B cell (primary cell): ENCODE measurements at regions not wholly inside any gene's neighbourhood (a gene's known extent, or its start where the extent isn't known, plus 50 kb on each side); places are given as distances from the start of the nearest gene placed in this dataset.

Source experiments
- ATAC-seq: fragments of 200-7000 bp; cut with Tn5 transposase; one replicate; pipeline ENCODE4 v1.10.0; 2021; ENCODE audit warnings: low read depth, mild to moderate bottlenecking, moderate number of reproducible peaks, moderate library complexity
- CTCF ChIA-PET: fragments of 350-600 bp; sonication (Branson Sonifier 250); formaldehyde crosslinking; loops from one replicate; lab custom pipeline; 2021; ENCODE audit warnings: antibody characterized with exemption, inconsistent platforms; lab: Charles Lee
- POLR2A ChIA-PET: fragments of 350-600 bp; sonication (Branson Sonifier 250); formaldehyde crosslinking; loops from one replicate; lab custom pipeline; 2021; ENCODE audit warnings: antibody characterized with exemption; lab: Charles Lee
- DNase-seq: peaks from one replicate; pipeline ENCODE4 v3.0.0; 2013
- H2AFZ ChIP-seq: 2 replicates; pipeline ENCODE4 v1.6.1; 2012; ENCODE audit warnings: mild to moderate bottlenecking, low read depth, low read length; ENCODE audit not compliant: insufficient read depth, poor library complexity, severe bottlenecking
- H3K27ac ChIP-seq, 2 donors: 1 replicate in 1 of 2; 2 replicates in 1 of 2; pipeline ENCODE4 v1.5.1; 2012 to 2013; ENCODE audit warnings: low read length in 2 of 2, mild to moderate bottlenecking in 2 of 2, moderate library complexity in 1 of 2
- H3K27me3 ChIP-seq, 4 experiments: fragments of 200-600 bp in 1 of 4; sonication (generic) in 1 of 4; replicated peaks in 1 of 4; 1 replicate in 2 of 4; 2 replicates in 2 of 4; pipeline versions ENCODE4 v1.6.1 to v1.7.0; 2013 to 2016; ENCODE audit warnings: low read length in 3 of 4, mild to moderate bottlenecking in 2 of 4, mixed read lengths in 1 of 4, moderate library complexity in 1 of 4; ENCODE audit not compliant: insufficient read depth in 4 of 4, control insufficient read depth in 3 of 4; ENCODE audit errors: control extremely low read depth in 1 of 4
- H3K36me3 ChIP-seq, 2 experiments: replicated peaks in 1 of 2; 1 replicate in 1 of 2; 2 replicates in 1 of 2; pipeline versions ENCODE4 v1.6.1 to v1.7.1; 2013; ENCODE audit warnings: low read length in 1 of 2; ENCODE audit not compliant: insufficient read depth in 2 of 2, control insufficient read depth in 1 of 2; ENCODE audit errors: control extremely low read depth in 1 of 2, extremely low read depth in 1 of 2
- H3K4me1 ChIP-seq, 2 donors: fragments of 200-600 bp in 1 of 2; sonication (generic) in 1 of 2; 1 replicate in 1 of 2; 2 replicates in 1 of 2; pipeline versions ENCODE4 v1.5.1 to v1.6.1; 2013 to 2017; ENCODE audit warnings: low read length in 2 of 2; ENCODE audit not compliant: control insufficient read depth in 2 of 2, insufficient read depth in 2 of 2
- H3K4me2 ChIP-seq: replicated peaks from 2 replicates; pipeline ENCODE3; 2012; ENCODE audit warnings: mild to moderate bottlenecking, low read depth, low read length; ENCODE audit not compliant: poor library complexity, severe bottlenecking
- H3K4me3 ChIP-seq, 5 experiments: fragments of 200-600 bp in 1 of 5; sonication (generic) in 1 of 5; 1 replicate in 3 of 5; 2 replicates in 2 of 5; pipeline versions ENCODE4 v1.5.1 to v1.7.0; 2011 to 2016; ENCODE audit warnings: low read length in 4 of 5, mild to moderate bottlenecking in 4 of 5, low read depth in 2 of 5, control low read depth in 1 of 5, moderate library complexity in 1 of 5; ENCODE audit not compliant: insufficient read depth in 1 of 5; ENCODE audit errors: control extremely low read depth in 1 of 5, extremely low read depth in 1 of 5
- H3K79me2 ChIP-seq: fragments of 200-600 bp; sonication (generic); one replicate; pipeline ENCODE4 v1.6.0; 2016; ENCODE audit warnings: low read length; ENCODE audit not compliant: control insufficient read depth, insufficient read depth
- H3K9ac ChIP-seq: fragments of 200-600 bp; sonication (generic); 2 replicates; pipeline ENCODE4 v1.6.1; 2017; ENCODE audit warnings: mild to moderate bottlenecking, low read length, moderate library complexity
- H3K9me3 ChIP-seq, 3 donors: one replicate each; pipeline versions ENCODE4 v1.6.1 to v1.7.1; 2013; ENCODE audit warnings: low read length in 2 of 3; ENCODE audit not compliant: control insufficient read depth in 2 of 3, insufficient read depth in 1 of 3; ENCODE audit errors: control extremely low read depth in 1 of 3
- H4K20me1 ChIP-seq: 2 replicates; pipeline ENCODE4 v1.6.0; 2012; ENCODE audit warnings: mild to moderate bottlenecking, low read length; ENCODE audit not compliant: insufficient read depth, control insufficient read depth, poor library complexity, severe bottlenecking
- H3K27ac Mint-ChIP-seq: one replicate; pipeline ENCODE4 v1.8.0; 2021; ENCODE audit warnings: mixed read lengths
- H3K27me3 Mint-ChIP-seq: one replicate; pipeline ENCODE4 v1.8.0; 2021; ENCODE audit warnings: mixed read lengths
- H3K4me1 Mint-ChIP-seq: one replicate; pipeline ENCODE4 v1.8.0; 2021; ENCODE audit warnings: mixed read lengths
- H3K4me3 Mint-ChIP-seq: one replicate; pipeline ENCODE4 v1.8.0; 2021; ENCODE audit warnings: mixed read lengths
- H3K9me3 Mint-ChIP-seq: one replicate; pipeline ENCODE4 v1.8.0; 2022; ENCODE audit warnings: mixed read lengths; ENCODE audit not compliant: insufficient read depth
- EZH2 ChIP-seq: IDR thresholded peaks from 2 replicates; pipeline ENCODE4 v1.6.1; 2012; ENCODE audit warnings: borderline replicate concordance, low read depth, mild to moderate bottlenecking, moderate library complexity, low read length; ENCODE audit not compliant: insufficient read depth, poor library complexity, severe bottlenecking
- WGBS: methylation state at CpG from one replicate; pipeline ENCODE4 v1.1.5; 2013; ENCODE audit warnings: missing lambda C conversion rate; ENCODE audit not compliant: insufficient coverage; 5-methylcytosine and 5-hydroxymethylcytosine counted together
- intact Hi-C: fragments of 100-400 bp; cut with micrococcal nuclease; formaldehyde crosslinking; loops from one replicate; pipeline ENCODE4 v1.10.0; 2022
- TF ChIP-seq, protein P1 (sequence below): fragments of 200-600 bp; IDR thresholded peaks from one replicate; pipeline ENCODE4 v1.8.0; 2022; ENCODE audit warnings: antibody characterized with exemption, mild to moderate bottlenecking

DNA sequence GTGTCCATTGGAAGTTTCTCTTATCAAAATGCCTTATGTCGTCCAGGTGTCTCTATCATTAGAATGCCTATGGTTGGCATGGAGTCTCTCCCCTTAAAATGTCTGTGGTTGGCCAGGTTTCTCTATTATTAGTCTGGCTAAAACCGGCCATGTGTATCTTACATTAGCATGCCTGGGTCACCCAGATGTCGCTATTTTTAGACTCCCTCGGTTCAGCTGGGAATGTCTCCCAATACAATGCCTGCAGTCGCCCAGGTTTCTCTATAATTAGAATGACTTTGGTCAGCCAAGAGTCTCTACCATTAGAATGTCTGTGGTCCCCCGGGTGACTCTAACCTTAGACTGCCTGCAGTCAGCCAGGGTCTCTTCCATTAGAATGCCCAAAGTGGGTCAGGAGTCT lies 1536.1 kb downstream of the UQCRFS1 start:
- Histone ChIP-seq H3K9me3 (peaks cover 0 to 18% (median 2%) of the 10 kb centered on the region in 3 donors), H3K27me3 (no peaks in the 10 kb centered on the region), H3K9ac (no peak overlapping the region), H3K4me1 (no peaks in the 10 kb centered on the region), H3K36me3 (no peaks in the 10 kb centered on the region), H3K79me2 (no peaks in the 10 kb centered on the region), H3K27ac (no peak overlapping the region), H3K4me3 (no peak overlapping the region), H4K20me1 (no peaks in the 10 kb centered on the region), H3K4me2 (no peak overlapping the region), H2AFZ (no peak overlapping the region)
- H3K27me3 Mint-ChIP-seq, result no peaks in the 10 kb centered on the region
- intact Hi-C loops, result no loop called here
- no peak overlapping the region for H3K27ac Mint-ChIP-seq
- DNase-seq, result no peak
- TF ChIP-seq EZH2, result no peak
- TF ChIP-seq, protein P1, sequence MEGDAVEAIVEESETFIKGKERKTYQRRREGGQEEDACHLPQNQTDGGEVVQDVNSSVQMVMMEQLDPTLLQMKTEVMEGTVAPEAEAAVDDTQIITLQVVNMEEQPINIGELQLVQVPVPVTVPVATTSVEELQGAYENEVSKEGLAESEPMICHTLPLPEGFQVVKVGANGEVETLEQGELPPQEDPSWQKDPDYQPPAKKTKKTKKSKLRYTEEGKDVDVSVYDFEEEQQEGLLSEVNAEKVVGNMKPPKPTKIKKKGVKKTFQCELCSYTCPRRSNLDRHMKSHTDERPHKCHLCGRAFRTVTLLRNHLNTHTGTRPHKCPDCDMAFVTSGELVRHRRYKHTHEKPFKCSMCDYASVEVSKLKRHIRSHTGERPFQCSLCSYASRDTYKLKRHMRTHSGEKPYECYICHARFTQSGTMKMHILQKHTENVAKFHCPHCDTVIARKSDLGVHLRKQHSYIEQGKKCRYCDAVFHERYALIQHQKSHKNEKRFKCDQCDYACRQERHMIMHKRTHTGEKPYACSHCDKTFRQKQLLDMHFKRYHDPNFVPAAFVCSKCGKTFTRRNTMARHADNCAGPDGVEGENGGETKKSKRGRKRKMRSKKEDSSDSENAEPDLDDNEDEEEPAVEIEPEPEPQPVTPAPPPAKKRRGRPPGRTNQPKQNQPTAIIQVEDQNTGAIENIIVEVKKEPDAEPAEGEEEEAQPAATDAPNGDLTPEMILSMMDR, result no peak
- ATAC-seq, result no peak
- H3K4me3 Mint-ChIP-seq, result no peak overlapping the region
- ChIA-PET CTCF (no interaction called here), POLR2A (no interaction called here)
- no peaks in the 10 kb centered on the region for H3K4me1 Mint-ChIP-seq
- WGBS, result 69% methylated on average over 5 of the region's 6 CpGs
- peaks cover 10% of the 10 kb centered on the region for H3K9me3 Mint-ChIP-seq

DNA sequence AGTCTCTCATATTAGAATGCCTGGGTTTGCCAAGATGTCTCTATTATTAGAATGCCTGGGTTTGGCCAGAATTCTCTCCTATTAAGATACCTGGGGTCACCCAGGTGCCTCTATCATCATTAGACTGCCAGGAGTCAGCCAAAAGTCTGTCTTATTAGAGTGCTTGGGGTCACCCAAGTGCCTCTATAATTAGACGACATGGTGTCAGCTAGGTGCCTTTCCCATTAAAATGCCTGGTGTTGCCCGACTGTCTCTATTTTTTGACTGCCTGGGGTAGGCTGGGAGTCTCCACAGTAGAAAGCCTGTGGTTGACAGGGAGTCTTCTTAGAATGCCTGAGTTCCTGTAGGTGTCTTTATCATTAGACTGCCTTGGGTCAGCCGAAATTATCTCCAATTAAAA lies 1536.6 kb downstream of the UQCRFS1 start:
- ChIA-PET CTCF (no interaction called here), POLR2A (no interaction called here)
- no peaks in the 10 kb centered on the region for H3K79me2 ChIP-seq
- H4K20me1 ChIP-seq, result no peaks in the 10 kb centered on the region
- no peak for TF ChIP-seq EZH2
- TF ChIP-seq, protein P1, result no peak
- Mint-ChIP-seq H3K9me3 (peaks cover 10% of the 10 kb centered on the region), H3K27me3 (no peaks in the 10 kb centered on the region), H3K4me1 (no peaks in the 10 kb centered on the region), H3K27ac (no peak overlapping the region), H3K4me3 (no peak overlapping the region)
- peaks cover 0 to 18% (median 2%) of the 10 kb centered on the region in 3 donors for H3K9me3 ChIP-seq
- no peaks in the 10 kb centered on the region for H3K36me3 ChIP-seq
- DNase-seq, result no peak
- H3K27me3 ChIP-seq, result no peaks in the 10 kb centered on the region
- intact Hi-C loops, result no loop called here
- no peak overlapping the region for H3K4me2 ChIP-seq
- no peaks in the 10 kb centered on the region for H3K4me1 ChIP-seq
- 88% methylated on average over 3 of the region's 3 CpGs for whole genome bisulfite sequencing
- ATAC-seq, result no peak
- no peak overlapping the region for H3K27ac ChIP-seq
- no peak overlapping the region for H3K4me3 ChIP-seq
- no peak overlapping the region for H2AFZ ChIP-seq
- no peak overlapping the region for H3K9ac ChIP-seq
